Astrocyte (in vitro differentiated cells and primary cell): ENCODE measurements at regions not wholly inside any gene's neighbourhood (a gene's known extent, or its start where the extent isn't known, plus 50 kb on each side); places are given as distances from the start of the nearest gene placed in this dataset.

ENCODE experiments used
- DNase-seq: peaks from one replicate; pipeline ENCODE4 v3.0.0-alpha.2; 2010; ENCODE audit warnings: low read depth
- FAIRE-seq: peaks from 2 replicates; lab custom pipeline; 2011; peaks lifted over from hg19 to GRCh38; lab: Jason Lieb, UNC
- H2AFZ ChIP-seq: 2 replicates; pipeline ENCODE4 v1.6.0; 2012; ENCODE audit warnings: low read depth, low read length, inconsistent platforms
- H3K27ac ChIP-seq: 2 replicates; pipeline ENCODE4 v1.5.1; 2011; ENCODE audit warnings: low read depth, low read length, inconsistent platforms
- H3K27me3 ChIP-seq: 2 replicates; pipeline ENCODE4 v1.6.0; 2011; ENCODE audit warnings: low read length, inconsistent platforms; ENCODE audit not compliant: insufficient read depth
- H3K36me3 ChIP-seq: 2 replicates; pipeline ENCODE4 v1.5.1; 2011; ENCODE audit warnings: low read length, inconsistent platforms; ENCODE audit not compliant: insufficient read depth
- H3K4me1 ChIP-seq: 2 replicates; pipeline ENCODE4 v1.5.1; 2011; ENCODE audit warnings: low read length, inconsistent platforms; ENCODE audit not compliant: insufficient read depth
- H3K4me2 ChIP-seq: 2 replicates; pipeline ENCODE4 v1.6.0; 2012; ENCODE audit warnings: low read length, inconsistent platforms
- H3K4me3 ChIP-seq: 2 replicates; pipeline ENCODE4 v1.5.1; 2011; ENCODE audit warnings: low read depth, mild to moderate bottlenecking, low read length, inconsistent platforms; ENCODE audit not compliant: insufficient read depth
- H3K79me2 ChIP-seq: 2 replicates; pipeline ENCODE4 v1.6.0; 2012; ENCODE audit warnings: mild to moderate bottlenecking, low read length, inconsistent platforms; ENCODE audit not compliant: insufficient read depth
- H3K9ac ChIP-seq: 2 replicates; pipeline ENCODE4 v1.6.0; 2012; ENCODE audit warnings: mild to moderate bottlenecking, low read length, inconsistent platforms
- H3K9me3 ChIP-seq: 2 replicates; pipeline ENCODE4 v1.5.1; 2012; ENCODE audit warnings: low read depth, mild to moderate bottlenecking, low read length, inconsistent platforms; ENCODE audit not compliant: insufficient read depth
- H4K20me1 ChIP-seq: 2 replicates; pipeline ENCODE4 v1.6.0; 2012; ENCODE audit warnings: low read length, inconsistent platforms; ENCODE audit not compliant: insufficient read depth
- H3K27ac Mint-ChIP-seq: one replicate; pipeline ENCODE4 v1.8.0; 2021; ENCODE audit warnings: mild to moderate bottlenecking, mixed read lengths; ENCODE audit not compliant: unreplicated experiment
- H3K27me3 Mint-ChIP-seq: one replicate; pipeline ENCODE4 v1.8.0; 2021; ENCODE audit warnings: low read depth, mixed read lengths; ENCODE audit not compliant: unreplicated experiment
- H3K36me3 Mint-ChIP-seq: one replicate; pipeline ENCODE4 v1.8.0; 2021; ENCODE audit warnings: low read depth, mixed read lengths; ENCODE audit not compliant: unreplicated experiment
- H3K4me1 Mint-ChIP-seq: one replicate; pipeline ENCODE4 v1.8.0; 2021; ENCODE audit warnings: low read depth, mixed read lengths; ENCODE audit not compliant: unreplicated experiment
- H3K4me3 Mint-ChIP-seq: one replicate; pipeline ENCODE4 v1.8.0; 2021; ENCODE audit warnings: mild to moderate bottlenecking, moderate library complexity, mixed read lengths; ENCODE audit not compliant: unreplicated experiment
- H3K9me3 Mint-ChIP-seq: one replicate; pipeline ENCODE4 v1.8.0; 2021; ENCODE audit warnings: mild to moderate bottlenecking, mixed read lengths; ENCODE audit not compliant: unreplicated experiment
- EZH2 ChIP-seq: IDR thresholded peaks from 2 replicates; pipeline ENCODE4 v1.6.1; 2012; ENCODE audit warnings: mild to moderate bottlenecking, low read length, inconsistent platforms; ENCODE audit not compliant: insufficient read depth
- TF ChIP-seq, protein P1 (sequence below): IDR thresholded peaks from 2 replicates; pipeline ENCODE4 v1.5.1; 2011; ENCODE audit warnings: low read depth, mild to moderate bottlenecking, inconsistent platforms, low read length, moderate library complexity; ENCODE audit not compliant: insufficient read depth

DNA sequence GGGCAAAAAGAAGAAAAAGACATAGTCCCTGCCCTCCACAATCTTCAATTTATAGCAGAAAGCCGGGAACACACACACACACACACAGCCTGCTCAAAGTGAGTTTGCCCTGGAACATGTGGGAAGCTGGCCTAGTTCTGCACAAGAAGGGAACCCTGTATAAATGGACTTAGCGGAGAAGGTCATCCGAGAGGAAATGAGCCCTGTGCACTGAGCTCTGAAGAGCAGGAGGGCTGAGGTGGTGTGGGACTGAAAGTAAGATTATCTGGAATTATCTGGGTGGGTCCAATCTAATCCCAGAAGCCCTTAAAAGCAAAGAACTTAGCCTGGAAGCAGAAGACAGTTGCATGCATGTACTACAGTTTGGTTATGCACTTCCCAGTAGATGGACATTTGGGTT lies 90.0 kb upstream of the CTSV start:
- Histone ChIP-seq H4K20me1 (no peaks in the 10 kb centered on the region), H3K79me2 (no peaks in the 10 kb centered on the region), H3K4me1 (no peaks in the 10 kb centered on the region), H3K9me3 (no peaks in the 10 kb centered on the region), H2AFZ (no peak overlapping the region), H3K4me2 (no peak overlapping the region), H3K27ac (no peak overlapping the region), H3K9ac (no peak overlapping the region), H3K4me3 (no peak overlapping the region), H3K36me3 (no peaks in the 10 kb centered on the region), H3K27me3 (no peaks in the 10 kb centered on the region)
- Mint-ChIP-seq H3K36me3 (peaks cover 6% of the 10 kb centered on the region), H3K27me3 (no peaks in the 10 kb centered on the region), H3K4me1 (peaks cover 3% of the 10 kb centered on the region), H3K27ac (no peak overlapping the region), H3K9me3 (peaks cover 13% of the 10 kb centered on the region), H3K4me3 (no peak overlapping the region)
- no peak for DNase-seq
- TF ChIP-seq, protein P1, sequence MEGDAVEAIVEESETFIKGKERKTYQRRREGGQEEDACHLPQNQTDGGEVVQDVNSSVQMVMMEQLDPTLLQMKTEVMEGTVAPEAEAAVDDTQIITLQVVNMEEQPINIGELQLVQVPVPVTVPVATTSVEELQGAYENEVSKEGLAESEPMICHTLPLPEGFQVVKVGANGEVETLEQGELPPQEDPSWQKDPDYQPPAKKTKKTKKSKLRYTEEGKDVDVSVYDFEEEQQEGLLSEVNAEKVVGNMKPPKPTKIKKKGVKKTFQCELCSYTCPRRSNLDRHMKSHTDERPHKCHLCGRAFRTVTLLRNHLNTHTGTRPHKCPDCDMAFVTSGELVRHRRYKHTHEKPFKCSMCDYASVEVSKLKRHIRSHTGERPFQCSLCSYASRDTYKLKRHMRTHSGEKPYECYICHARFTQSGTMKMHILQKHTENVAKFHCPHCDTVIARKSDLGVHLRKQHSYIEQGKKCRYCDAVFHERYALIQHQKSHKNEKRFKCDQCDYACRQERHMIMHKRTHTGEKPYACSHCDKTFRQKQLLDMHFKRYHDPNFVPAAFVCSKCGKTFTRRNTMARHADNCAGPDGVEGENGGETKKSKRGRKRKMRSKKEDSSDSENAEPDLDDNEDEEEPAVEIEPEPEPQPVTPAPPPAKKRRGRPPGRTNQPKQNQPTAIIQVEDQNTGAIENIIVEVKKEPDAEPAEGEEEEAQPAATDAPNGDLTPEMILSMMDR = no peak
- TF ChIP-seq EZH2 = no peak
- FAIRE-seq = no peak

DNA sequence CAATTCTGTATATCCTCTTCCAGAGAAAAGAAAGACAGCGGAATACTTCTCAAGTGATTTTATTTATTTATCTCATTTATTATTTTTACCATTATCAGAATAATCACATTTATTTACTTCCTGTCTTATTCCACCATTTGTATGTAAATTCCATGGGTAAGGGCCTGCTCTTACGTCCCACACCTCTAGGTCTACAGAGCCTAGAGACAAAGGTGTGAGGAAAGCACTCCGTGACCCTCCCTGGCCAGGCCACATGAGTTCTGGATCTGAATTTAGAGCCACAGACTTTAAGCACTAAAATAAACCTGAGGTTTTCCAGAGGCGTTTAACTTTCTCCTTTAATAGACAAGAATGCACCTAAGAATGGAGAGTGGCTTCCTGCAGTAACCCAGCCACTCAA lies 85.3 kb upstream of the CTSV start:
- no peak overlapping the region for H3K4me2 ChIP-seq
- peaks cover 2% of the 10 kb centered on the region for H3K9me3 ChIP-seq
- TF ChIP-seq, protein P1 = no peak
- TF ChIP-seq EZH2 = no peak
- H3K4me3 Mint-ChIP-seq = no peak overlapping the region
- H2AFZ ChIP-seq = no peak overlapping the region
- H3K4me1 ChIP-seq = no peaks in the 10 kb centered on the region
- H4K20me1 ChIP-seq = no peaks in the 10 kb centered on the region
- H3K9me3 Mint-ChIP-seq = peaks cover 3% of the 10 kb centered on the region
- DNase-seq (no peak), FAIRE-seq (no peak)
- no peaks in the 10 kb centered on the region for H3K27me3 Mint-ChIP-seq
- no peak overlapping the region for H3K27ac Mint-ChIP-seq
- H3K27ac ChIP-seq = no peak overlapping the region
- no peak overlapping the region for H3K9ac ChIP-seq
- peaks cover 3% of the 10 kb centered on the region for H3K4me1 Mint-ChIP-seq
- H3K4me3 ChIP-seq = no peak overlapping the region
- H3K27me3 ChIP-seq = no peaks in the 10 kb centered on the region
- H3K79me2 ChIP-seq = no peaks in the 10 kb centered on the region
- peaks cover 8% of the 10 kb centered on the region for H3K36me3 Mint-ChIP-seq
- H3K36me3 ChIP-seq = no peaks in the 10 kb centered on the region

DNA sequence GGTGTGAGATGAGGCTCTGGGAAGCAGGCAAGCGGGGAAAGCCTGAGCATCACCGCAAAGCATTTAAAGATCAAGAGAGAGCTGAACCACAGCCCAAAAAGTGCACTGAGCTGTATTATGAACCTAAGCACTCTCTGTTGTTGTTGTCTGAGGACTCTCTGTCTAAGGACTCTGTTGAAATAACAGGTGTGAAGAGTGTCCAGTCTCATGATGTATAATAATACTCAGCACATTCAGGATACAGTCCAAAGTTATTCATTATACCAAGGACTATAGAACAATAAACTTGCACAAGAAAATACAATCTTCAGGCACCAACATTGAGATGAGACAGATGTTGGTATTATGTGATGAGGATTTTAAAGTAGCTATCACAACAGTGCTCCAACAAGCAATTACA lies 71.8 kb upstream of the CTSV start:
- Mint-ChIP-seq H3K27me3 (no peaks in the 10 kb centered on the region), H3K4me1 (no peaks in the 10 kb centered on the region), H3K4me3 (no peak overlapping the region), H3K9me3 (no peaks in the 10 kb centered on the region), H3K27ac (no peak overlapping the region), H3K36me3 (no peaks in the 10 kb centered on the region)
- H3K4me3 ChIP-seq = no peak overlapping the region
- no peak for DNase-seq
- no peaks in the 10 kb centered on the region for H3K9me3 ChIP-seq
- no peaks in the 10 kb centered on the region for H3K27me3 ChIP-seq
- H3K4me1 ChIP-seq = no peaks in the 10 kb centered on the region
- H2AFZ ChIP-seq = no peak overlapping the region
- no peaks in the 10 kb centered on the region for H4K20me1 ChIP-seq
- no peak for TF ChIP-seq EZH2
- TF ChIP-seq, protein P1 = no peak
- no peaks in the 10 kb centered on the region for H3K79me2 ChIP-seq
- no peaks in the 10 kb centered on the region for H3K36me3 ChIP-seq
- no peak for FAIRE-seq
- H3K27ac ChIP-seq = no peak overlapping the region
- H3K9ac ChIP-seq = no peak overlapping the region
- no peak overlapping the region for H3K4me2 ChIP-seq
